Mammary epithelial cell (primary cell): ENCODE measurements at regions not wholly inside any gene's neighbourhood (a gene's known extent, or its start where the extent isn't known, plus 50 kb on each side); places are given as distances from the start of the nearest gene placed in this dataset.

Experiments
- EZH2 ChIP-seq: IDR thresholded peaks from 2 replicates; pipeline ENCODE4 v1.6.1; 2012; ENCODE audit warnings: low read length, inconsistent platforms, borderline replicate concordance
- TF ChIP-seq, protein P1 (sequence below), 2 donors: IDR thresholded peaks in 1 of 2; conservative IDR thresholded peaks in 1 of 2; 2 replicates each; pipeline ENCODE4 v1.5.1; 2011 to 2012; ENCODE audit warnings: inconsistent platforms in 2 of 2, low read length in 2 of 2, mild to moderate bottlenecking in 2 of 2, control low read depth in 1 of 2, low read depth in 1 of 2; ENCODE audit not compliant: insufficient read depth in 1 of 2; ENCODE audit errors: extremely low read depth in 1 of 2

DNA sequence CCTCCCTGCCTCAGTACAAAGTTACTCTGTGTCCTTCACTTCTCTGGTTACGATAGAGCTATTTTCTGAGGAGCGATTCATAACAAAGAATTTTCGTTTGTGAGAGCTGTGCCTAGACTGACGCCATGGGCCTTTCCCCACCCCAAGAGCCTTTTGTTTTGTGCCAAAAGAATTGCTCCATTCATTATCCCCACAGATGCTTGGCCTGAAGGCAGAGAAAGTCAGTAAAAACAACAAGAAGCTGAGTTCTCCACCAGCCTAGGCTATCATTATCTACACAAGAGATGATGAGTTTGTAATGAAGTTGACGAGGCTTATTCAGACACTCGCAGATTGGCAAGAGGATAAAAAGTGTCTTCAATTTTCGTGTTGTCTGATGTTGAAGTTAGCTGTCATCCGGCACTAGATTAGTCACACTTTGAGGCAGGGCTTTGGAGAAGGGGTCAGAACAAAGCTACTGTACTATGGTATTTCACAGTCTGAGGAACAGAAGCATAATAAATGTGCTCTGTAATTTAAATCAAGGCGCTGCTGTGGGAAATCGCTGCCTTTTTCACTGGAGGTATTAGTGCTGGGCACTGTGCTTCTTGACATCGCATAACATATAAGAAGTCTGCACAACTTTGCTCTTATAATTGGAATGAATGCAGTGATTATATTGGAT, 278.4 kb upstream of the FIGN start:
- TF ChIP-seq, protein P1, sequence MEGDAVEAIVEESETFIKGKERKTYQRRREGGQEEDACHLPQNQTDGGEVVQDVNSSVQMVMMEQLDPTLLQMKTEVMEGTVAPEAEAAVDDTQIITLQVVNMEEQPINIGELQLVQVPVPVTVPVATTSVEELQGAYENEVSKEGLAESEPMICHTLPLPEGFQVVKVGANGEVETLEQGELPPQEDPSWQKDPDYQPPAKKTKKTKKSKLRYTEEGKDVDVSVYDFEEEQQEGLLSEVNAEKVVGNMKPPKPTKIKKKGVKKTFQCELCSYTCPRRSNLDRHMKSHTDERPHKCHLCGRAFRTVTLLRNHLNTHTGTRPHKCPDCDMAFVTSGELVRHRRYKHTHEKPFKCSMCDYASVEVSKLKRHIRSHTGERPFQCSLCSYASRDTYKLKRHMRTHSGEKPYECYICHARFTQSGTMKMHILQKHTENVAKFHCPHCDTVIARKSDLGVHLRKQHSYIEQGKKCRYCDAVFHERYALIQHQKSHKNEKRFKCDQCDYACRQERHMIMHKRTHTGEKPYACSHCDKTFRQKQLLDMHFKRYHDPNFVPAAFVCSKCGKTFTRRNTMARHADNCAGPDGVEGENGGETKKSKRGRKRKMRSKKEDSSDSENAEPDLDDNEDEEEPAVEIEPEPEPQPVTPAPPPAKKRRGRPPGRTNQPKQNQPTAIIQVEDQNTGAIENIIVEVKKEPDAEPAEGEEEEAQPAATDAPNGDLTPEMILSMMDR (conservative IDR thresholded peaks at IDR 0.05 in 1 of 2, IDR thresholded peaks at IDR 0.05 in 1 of 2; ENCODE audit: extremely low read depth in 1 of 2, insufficient read depth in 1 of 2, low read depth in 1 of 2, low read length in 2 of 2): no peak
- TF ChIP-seq EZH2: no peak
